ENCODE measurements at regions not wholly inside any gene's neighbourhood (a gene's known extent, or its start where the extent isn't known, plus 50 kb on each side); places are given as distances from the start of the nearest gene placed in this dataset.

GRCh38 chr21:23215261-23215660 is 2217.1 kb downstream of the NCAM2 start:
- Histone ChIP-seq H3K9me2 (replicated peaks; ENCODE audit: low read depth, low read length) (no peaks in the 10 kb centered on the region), H3K4me1 (ENCODE audit: insufficient read depth, low read length, poor library complexity, severe bottlenecking) (no peaks in the 10 kb centered on the region), H3K27me3 (ENCODE audit: insufficient read depth, low read length, poor library complexity, severe bottlenecking) (no peaks in the 10 kb centered on the region), H3K4me3 (ENCODE audit: low read length, poor library complexity, severe bottlenecking) (no peak overlapping the region), H3K9ac (ENCODE audit: low read depth, low read length, poor library complexity, severe bottlenecking) (no peak overlapping the region), H3K36me3 (ENCODE audit: insufficient read depth, low read length) (no peaks in the 10 kb centered on the region), H2AFZ (ENCODE audit: low read length) (no peak overlapping the region), H3K4me2 (ENCODE audit: low read depth, low read length, poor library complexity, severe bottlenecking) (no peak overlapping the region), H3K9me3 (ENCODE audit: insufficient read depth, low read depth, low read length) (no peaks in the 10 kb centered on the region; the same call in 1 of the 2 replicates), H3K79me2 (ENCODE audit: insufficient read depth, low read length) (no peaks in the 10 kb centered on the region), H3F3A (ENCODE audit: low read depth) (no peaks in the 10 kb centered on the region), H4K20me1 (ENCODE audit: insufficient read depth, low read length, poor library complexity, severe bottlenecking) (no peaks in the 10 kb centered on the region)
- TF ChIP-seq EZH2phosphoT487 (IDR thresholded peaks at IDR 0.05; ENCODE audit: borderline replicate concordance) (no peak), CTCF (conservative IDR thresholded peaks at IDR 0.05; ENCODE audit: low read length) (no peak)

Data from Loucy (cell line).